Retinal pigment epithelial cell (primary cell): ENCODE measurements at regions not wholly inside any gene's neighbourhood (a gene's known extent, or its start where the extent isn't known, plus 50 kb on each side); places are given as distances from the start of the nearest gene placed in this dataset.

Experiments
- DNase-seq: peaks from one replicate; pipeline ENCODE4 v3.0.0-alpha.2; 2010; ENCODE audit warnings: low read depth
- H3K4me3 ChIP-seq: 2 replicates; pipeline ENCODE4 v1.5.1; 2011; ENCODE audit warnings: mild to moderate bottlenecking, low read length, control low read depth, moderate library complexity
- TF ChIP-seq, protein P1 (sequence below): conservative IDR thresholded peaks from 2 replicates; pipeline ENCODE4 v1.5.1; 2011; ENCODE audit warnings: low read depth, low read length, control low read depth, inconsistent platforms

DNA sequence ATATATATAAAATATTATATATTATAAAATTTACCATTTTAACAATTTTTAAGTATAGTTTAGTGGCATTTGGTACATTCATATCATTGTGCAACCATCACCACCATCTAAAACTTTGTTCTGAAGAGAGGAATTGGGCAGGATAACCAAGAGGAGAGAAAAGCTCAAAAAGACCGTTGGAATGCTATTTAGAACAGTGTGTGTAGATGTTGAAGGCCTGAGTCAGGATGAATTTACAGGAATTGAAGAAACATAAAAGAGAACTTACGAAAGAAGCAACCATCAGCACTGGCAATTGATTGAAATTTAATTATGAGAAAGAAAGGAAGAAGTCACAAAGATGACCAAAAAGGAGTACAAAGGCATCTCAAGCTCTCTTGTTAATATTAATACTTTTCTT is 196.9 kb upstream of the PWP1 start:
- DNase-seq = no peak
- TF ChIP-seq, protein P1, sequence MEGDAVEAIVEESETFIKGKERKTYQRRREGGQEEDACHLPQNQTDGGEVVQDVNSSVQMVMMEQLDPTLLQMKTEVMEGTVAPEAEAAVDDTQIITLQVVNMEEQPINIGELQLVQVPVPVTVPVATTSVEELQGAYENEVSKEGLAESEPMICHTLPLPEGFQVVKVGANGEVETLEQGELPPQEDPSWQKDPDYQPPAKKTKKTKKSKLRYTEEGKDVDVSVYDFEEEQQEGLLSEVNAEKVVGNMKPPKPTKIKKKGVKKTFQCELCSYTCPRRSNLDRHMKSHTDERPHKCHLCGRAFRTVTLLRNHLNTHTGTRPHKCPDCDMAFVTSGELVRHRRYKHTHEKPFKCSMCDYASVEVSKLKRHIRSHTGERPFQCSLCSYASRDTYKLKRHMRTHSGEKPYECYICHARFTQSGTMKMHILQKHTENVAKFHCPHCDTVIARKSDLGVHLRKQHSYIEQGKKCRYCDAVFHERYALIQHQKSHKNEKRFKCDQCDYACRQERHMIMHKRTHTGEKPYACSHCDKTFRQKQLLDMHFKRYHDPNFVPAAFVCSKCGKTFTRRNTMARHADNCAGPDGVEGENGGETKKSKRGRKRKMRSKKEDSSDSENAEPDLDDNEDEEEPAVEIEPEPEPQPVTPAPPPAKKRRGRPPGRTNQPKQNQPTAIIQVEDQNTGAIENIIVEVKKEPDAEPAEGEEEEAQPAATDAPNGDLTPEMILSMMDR = no peak
- no peak overlapping the region for H3K4me3 ChIP-seq

DNA sequence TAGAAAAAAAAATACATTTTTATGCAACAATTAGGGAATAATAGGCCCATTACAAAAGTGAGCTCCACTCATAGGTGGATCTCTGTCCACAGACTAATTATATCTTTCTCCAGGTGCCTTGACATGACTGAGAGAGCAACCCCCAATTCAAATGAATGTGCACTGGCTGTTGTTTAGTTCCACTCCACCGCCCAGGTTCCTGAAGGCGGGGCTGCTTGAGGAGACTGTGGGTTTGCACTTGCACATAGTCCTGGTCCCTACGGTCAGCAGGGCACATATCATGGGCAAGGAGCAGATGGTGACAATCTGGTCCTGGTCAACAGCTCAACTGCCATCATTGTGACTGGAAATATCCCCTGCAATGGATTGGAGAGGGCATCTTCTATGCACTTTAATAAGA is 195.6 kb upstream of the PWP1 start:
- TF ChIP-seq, protein P1 = no peak
- H3K4me3 ChIP-seq = no peak overlapping the region
- DNase-seq = no peak

GRCh38 chr12:107491856-107492255 is 193.7 kb upstream of the PWP1 start:
- no peak for DNase-seq
- TF ChIP-seq, protein P1 = no peak
- H3K4me3 ChIP-seq = no peak overlapping the region

DNA sequence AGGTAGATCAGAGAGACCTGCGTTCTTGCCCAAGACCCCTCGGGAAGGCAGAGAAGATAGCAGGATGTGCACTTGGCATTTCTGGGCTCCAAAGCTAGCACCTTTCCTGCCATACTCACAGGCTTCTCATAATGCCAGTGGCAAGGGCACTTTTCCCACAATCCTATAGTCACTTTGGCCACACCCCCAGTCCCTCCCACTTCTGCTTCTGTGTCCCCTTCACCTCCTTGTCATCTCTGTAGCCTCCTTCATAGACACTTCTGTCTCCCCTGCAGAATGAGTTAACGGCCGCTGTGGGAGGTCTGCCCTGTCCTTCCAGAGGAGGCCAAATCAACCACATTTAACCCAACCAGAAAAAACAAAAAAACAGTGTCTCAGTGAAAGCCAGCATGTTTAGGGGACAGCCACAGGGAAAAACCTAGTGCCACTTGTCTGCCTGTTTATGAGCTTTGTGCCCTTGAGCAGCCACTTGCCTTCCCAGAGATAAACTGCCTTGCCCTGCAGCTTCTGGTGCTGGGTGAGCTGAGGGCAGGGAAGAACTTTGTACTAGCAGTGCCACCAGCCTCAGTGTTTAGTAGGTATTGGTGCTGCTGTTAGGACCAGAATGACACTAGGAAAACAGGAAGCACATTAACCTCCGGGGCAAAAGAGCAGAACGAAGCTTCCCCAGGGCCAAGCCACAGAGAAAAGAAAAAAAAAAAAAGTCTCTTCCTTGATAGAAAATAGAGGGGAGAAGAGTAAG is 193.0 kb upstream of the PWP1 start:
- TF ChIP-seq, protein P1 = no peak
- DNase-seq = no peak
- H3K4me3 ChIP-seq = no peak overlapping the region

GRCh38 chr12:107493135-107493494 is 192.5 kb upstream of the PWP1 start:
- no peak overlapping the region for H3K4me3 ChIP-seq
- DNase-seq = no peak
- TF ChIP-seq, protein P1 = no peak

GRCh38 chr12:107493666-107494065 is 191.9 kb upstream of the PWP1 start:
- DNase-seq = no peak

GRCh38 chr12:107494331-107494730 is 191.3 kb upstream of the PWP1 start:
- TF ChIP-seq, protein P1 = no peak
- H3K4me3 ChIP-seq = no peak overlapping the region
- DNase-seq = no peak

More at GRCh38 chr12:107493666-107494065, 191.9 kb upstream of the PWP1 start:
- H3K4me3 ChIP-seq = no peak overlapping the region
- TF ChIP-seq, protein P1 = no peak
